ENCODE measurements at regions not wholly inside any gene's neighbourhood (a gene's known extent, or its start where the extent isn't known, plus 50 kb on each side); places are given as distances from the start of the nearest gene placed in this dataset.
"Not testable (repeated sequence)": the region's sequence is repeated elsewhere in the genome, so short reads cannot be mapped to it uniquely, and the experiment has no call there.

GRCh38 chr10:25840875-25841274 lies 93.2 kb upstream of the MYO3A start:
- TF ChIP-seq EZH2 (IDR thresholded peaks at IDR 0.05; ENCODE audit: low read length, unreplicated experiment); EZH2phosphoT487 (IDR thresholded peaks at IDR 0.05; ENCODE audit: borderline replicate concordance, low read length): not testable (repeated sequence)

Data from PC-3 (cell line).